RWPE2 (cell line): ENCODE measurements at regions not wholly inside any gene's neighbourhood (a gene's known extent, or its start where the extent isn't known, plus 50 kb on each side); places are given as distances from the start of the nearest gene placed in this dataset.

ENCODE experiments used
- ATAC-seq: fragments of 200-7000 bp; cut with Tn5 transposase; 3 replicates; pipeline ENCODE4 v1.9.1; 2021; ENCODE audit warnings: low read depth
- DNase-seq: peaks from one replicate; pipeline ENCODE4 v3.0.0-alpha.2; 2020; ENCODE audit warnings: low spot score
- H3K27ac ChIP-seq: fragments of 450-650 bp; 2 replicates; pipeline ENCODE4 v1.5.1; 2017; ENCODE audit warnings: mild to moderate bottlenecking; ENCODE audit not compliant: poor library complexity, severe bottlenecking
- H3K27me3 ChIP-seq: fragments of 250-450 bp; sonication (Bioruptor Pico); 2 replicates; pipeline ENCODE4 v1.5.1; 2021; ENCODE audit warnings: mild to moderate bottlenecking, moderate library complexity; ENCODE audit not compliant: insufficient read depth, poor library complexity, severe bottlenecking
- H3K36me3 ChIP-seq: fragments of 250-450 bp; sonication (Bioruptor Pico); 2 replicates; pipeline ENCODE4 v1.5.1; 2020; ENCODE audit warnings: low read depth, mild to moderate bottlenecking, moderate library complexity
- H3K4me1 ChIP-seq: fragments of 250-450 bp; sonication (Bioruptor Pico); 2 replicates; pipeline ENCODE4 v1.5.1; 2021; ENCODE audit warnings: mild to moderate bottlenecking, moderate library complexity; ENCODE audit not compliant: insufficient read depth, poor library complexity, severe bottlenecking
- H3K4me3 ChIP-seq: fragments of 250-450 bp; sonication (Bioruptor Pico); 2 replicates; pipeline ENCODE4 v1.5.1; 2021; ENCODE audit warnings: mild to moderate bottlenecking, moderate library complexity; ENCODE audit not compliant: severe bottlenecking
- H3K9me3 ChIP-seq: fragments of 250-450 bp; sonication (Bioruptor Pico); 2 replicates; pipeline ENCODE4 v1.5.1; 2021; ENCODE audit warnings: mild to moderate bottlenecking, moderate library complexity; ENCODE audit not compliant: severe bottlenecking
- TF ChIP-seq, protein P1 (sequence below): fragments of 450-650 bp; IDR thresholded peaks from one replicate; pipeline ENCODE4 v1.5.1; 2017; ENCODE audit warnings: mild to moderate bottlenecking, moderate library complexity; ENCODE audit not compliant: poor library complexity, severe bottlenecking

DNA sequence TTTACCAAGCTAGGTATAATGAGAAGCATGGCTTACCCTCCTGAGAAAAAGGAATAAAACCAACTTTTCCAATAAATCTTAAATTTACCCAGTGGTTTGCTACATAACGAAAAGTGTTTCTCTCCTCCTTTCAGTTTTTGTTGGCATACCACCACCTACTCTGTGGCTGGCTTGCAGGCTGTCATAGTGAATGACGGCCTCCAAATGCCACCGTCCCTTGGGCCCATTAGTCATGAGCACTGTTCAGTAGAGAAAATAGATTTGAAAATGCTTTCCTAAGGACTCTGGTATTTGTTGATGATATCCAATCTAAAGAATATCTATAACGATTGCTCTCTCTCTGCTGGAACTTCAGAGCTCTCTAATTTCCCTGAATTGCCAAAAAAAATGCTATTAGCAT, 488.3 kb downstream of the MAGEE1 start:
- TF ChIP-seq, protein P1, sequence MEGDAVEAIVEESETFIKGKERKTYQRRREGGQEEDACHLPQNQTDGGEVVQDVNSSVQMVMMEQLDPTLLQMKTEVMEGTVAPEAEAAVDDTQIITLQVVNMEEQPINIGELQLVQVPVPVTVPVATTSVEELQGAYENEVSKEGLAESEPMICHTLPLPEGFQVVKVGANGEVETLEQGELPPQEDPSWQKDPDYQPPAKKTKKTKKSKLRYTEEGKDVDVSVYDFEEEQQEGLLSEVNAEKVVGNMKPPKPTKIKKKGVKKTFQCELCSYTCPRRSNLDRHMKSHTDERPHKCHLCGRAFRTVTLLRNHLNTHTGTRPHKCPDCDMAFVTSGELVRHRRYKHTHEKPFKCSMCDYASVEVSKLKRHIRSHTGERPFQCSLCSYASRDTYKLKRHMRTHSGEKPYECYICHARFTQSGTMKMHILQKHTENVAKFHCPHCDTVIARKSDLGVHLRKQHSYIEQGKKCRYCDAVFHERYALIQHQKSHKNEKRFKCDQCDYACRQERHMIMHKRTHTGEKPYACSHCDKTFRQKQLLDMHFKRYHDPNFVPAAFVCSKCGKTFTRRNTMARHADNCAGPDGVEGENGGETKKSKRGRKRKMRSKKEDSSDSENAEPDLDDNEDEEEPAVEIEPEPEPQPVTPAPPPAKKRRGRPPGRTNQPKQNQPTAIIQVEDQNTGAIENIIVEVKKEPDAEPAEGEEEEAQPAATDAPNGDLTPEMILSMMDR, result no peak
- Histone ChIP-seq H3K4me3 (no peak overlapping the region), H3K9me3 (no peaks in the 10 kb centered on the region)

DNA sequence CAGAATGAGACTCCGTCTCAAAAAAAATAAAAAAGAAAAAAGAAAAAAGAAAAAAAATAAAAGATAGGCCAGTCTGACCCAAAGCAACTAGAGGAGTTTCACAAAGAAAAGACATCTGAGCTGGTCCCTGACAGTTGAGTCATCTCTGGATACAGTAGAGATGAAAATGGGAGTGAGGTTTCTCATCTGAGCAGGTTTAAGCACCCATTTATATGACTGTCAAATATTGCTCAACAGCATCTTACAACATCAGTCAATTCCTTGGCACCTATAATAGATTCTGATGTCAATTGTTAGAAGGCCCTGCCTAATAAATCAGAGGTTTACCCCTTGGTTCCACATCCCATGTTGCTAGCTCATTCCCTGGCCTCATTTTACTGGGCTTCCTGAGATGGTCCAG, 490.5 kb downstream of the MAGEE1 start:
- H3K9me3 ChIP-seq, result no peaks in the 10 kb centered on the region
- ATAC-seq, result no peak
- TF ChIP-seq, protein P1, result no peak

More for the DNA sequence above, 488.3 kb downstream of the MAGEE1 start:
- Histone ChIP-seq H3K27me3 (no peaks in the 10 kb centered on the region), H3K4me1 (no peaks in the 10 kb centered on the region), H3K27ac (no peak overlapping the region), H3K36me3 (no peaks in the 10 kb centered on the region)
- DNase-seq, result no peak
- ATAC-seq, result no peak

GRCh38 chrX:76919761-76920160, 492.3 kb downstream of the MAGEE1 start:
- H3K4me3 ChIP-seq, result no peak overlapping the region
- no peaks in the 10 kb centered on the region for H3K36me3 ChIP-seq
- no peaks in the 10 kb centered on the region for H3K4me1 ChIP-seq
- DNase-seq (no peak), ATAC-seq (no peak)
- TF ChIP-seq, protein P1, result no peak
- no peaks in the 10 kb centered on the region for H3K27me3 ChIP-seq
- H3K27ac ChIP-seq, result no peak overlapping the region
- H3K9me3 ChIP-seq, result no peaks in the 10 kb centered on the region

More for the DNA sequence above, 490.5 kb downstream of the MAGEE1 start:
- H3K4me1 ChIP-seq, result no peaks in the 10 kb centered on the region
- no peak for DNase-seq
- no peaks in the 10 kb centered on the region for H3K36me3 ChIP-seq
- no peaks in the 10 kb centered on the region for H3K27me3 ChIP-seq
- no peak overlapping the region for H3K27ac ChIP-seq
- no peak overlapping the region for H3K4me3 ChIP-seq

DNA sequence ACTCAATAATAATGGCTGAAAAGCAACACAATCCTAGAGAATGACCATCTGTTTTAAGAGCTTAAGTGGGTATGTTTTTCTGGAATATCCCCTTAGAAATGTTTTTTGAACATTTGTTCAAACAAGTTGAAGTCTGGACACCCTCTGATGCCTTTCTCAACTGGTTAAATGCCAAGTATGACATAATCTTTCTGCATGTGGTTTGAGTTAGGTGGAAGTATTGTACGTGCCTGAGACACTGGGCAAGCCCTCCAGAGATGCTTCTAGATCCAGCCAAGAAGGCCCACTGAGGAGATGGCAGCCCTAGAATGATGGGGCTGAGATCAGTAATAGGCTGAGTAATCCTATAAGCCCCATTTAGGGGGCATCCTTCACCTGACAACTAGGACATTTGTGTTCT, 493.1 kb downstream of the MAGEE1 start:
- DNase-seq, result no peak

GRCh38 chrX:76921176-76921575, 493.7 kb downstream of the MAGEE1 start:
- Histone ChIP-seq H3K4me3 (no peak overlapping the region), H3K27me3 (no peaks in the 10 kb centered on the region), H3K27ac (no peak overlapping the region), H3K4me1 (no peaks in the 10 kb centered on the region), H3K9me3 (no peaks in the 10 kb centered on the region), H3K36me3 (no peaks in the 10 kb centered on the region)
- ATAC-seq (no peak), DNase-seq (no peak)
- TF ChIP-seq, protein P1, result no peak

More for the DNA sequence above, 493.1 kb downstream of the MAGEE1 start:
- Histone ChIP-seq H3K4me3 (no peak overlapping the region), H3K36me3 (no peaks in the 10 kb centered on the region), H3K27me3 (no peaks in the 10 kb centered on the region), H3K9me3 (no peaks in the 10 kb centered on the region), H3K27ac (no peak overlapping the region), H3K4me1 (no peaks in the 10 kb centered on the region)
- TF ChIP-seq, protein P1, result no peak
- ATAC-seq, result no peak
